D721Med (cell line): ENCODE measurements at regions not wholly inside any gene's neighbourhood (a gene's known extent, or its start where the extent isn't known, plus 50 kb on each side); places are given as distances from the start of the nearest gene placed in this dataset.

Experiments
- DNase-seq: peaks from one replicate; pipeline ENCODE4 v3.0.0; 2011; ENCODE audit warnings: low spot score; ENCODE audit not compliant: insufficient read length
- FAIRE-seq: peaks from 2 replicates; lab custom pipeline; 2011; peaks lifted over from hg19 to GRCh38; lab: Jason Lieb, UNC
- CTCF ChIP-seq: IDR thresholded peaks from 2 replicates; pipeline ENCODE4 v1.5.1; 2012; ENCODE audit warnings: mild to moderate bottlenecking, control low read depth; ENCODE audit not compliant: insufficient read depth; ENCODE audit errors: missing control alignments

DNA sequence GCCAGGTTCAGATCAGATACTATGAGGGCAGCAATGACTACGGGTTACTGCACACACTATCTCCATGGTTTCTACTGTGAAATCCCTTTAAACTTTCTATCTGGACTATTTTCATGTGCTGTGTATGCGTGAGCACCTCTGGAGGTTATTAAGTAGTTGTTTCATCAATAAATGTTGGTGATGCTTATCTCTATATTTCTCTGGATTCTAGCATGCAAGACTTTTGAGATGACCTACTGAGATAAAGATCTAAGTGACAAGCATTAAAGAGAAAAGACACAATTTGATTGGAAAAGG lies 194.0 kb downstream of the NRIP1 start:
- FAIRE-seq (no peak), DNase-seq (no peak)
- no peak for TF ChIP-seq CTCF

DNA sequence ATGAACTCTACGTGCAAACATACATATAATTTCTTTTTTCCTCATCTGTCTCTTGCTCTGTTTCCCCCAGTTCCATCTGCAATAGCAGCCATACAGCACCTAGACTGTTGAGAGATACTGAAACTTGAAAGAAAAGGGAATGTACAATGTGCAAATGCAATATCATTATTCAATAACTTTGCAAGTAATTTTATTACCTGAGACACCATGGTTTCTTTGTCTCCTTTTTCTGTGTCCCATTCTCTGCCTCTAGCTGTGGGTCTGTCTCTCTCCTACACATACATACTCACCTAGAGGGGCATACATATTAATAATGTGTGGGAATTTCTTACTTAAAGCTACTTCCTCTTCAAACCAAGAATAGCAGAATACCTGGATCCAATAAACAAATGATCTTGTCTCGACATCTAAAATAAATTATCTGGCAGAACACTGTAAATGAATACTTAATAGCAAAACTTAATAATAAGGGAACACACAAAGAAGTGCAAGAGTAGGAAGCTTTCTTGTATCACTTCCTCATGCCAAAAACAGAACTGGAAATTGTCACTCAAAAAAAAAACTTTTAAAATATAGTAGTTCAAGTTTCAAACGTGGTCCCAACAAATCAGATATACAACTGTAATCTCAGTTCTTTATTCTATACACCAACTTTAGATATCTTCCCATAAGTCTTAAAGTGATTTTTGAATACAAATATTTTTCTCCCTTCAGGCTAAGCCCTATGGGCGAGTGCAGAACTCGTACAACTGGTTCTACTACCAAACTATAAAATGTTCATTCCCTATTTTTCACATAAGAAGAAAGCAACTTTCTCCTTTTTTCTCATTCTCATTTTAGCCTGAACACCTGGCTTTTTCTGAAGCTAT lies 194.6 kb downstream of the NRIP1 start:
- no peak for TF ChIP-seq CTCF
- FAIRE-seq, result no peak
- no peak for DNase-seq

GRCh38 chr21:14866859-14867765 lies 197.7 kb downstream of the NRIP1 start:
- DNase-seq, result no peak
- FAIRE-seq, result no peak

GRCh38 chr21:14864211-14865021 lies 200.4 kb downstream of the NRIP1 start:
- FAIRE-seq, result no peak

More at GRCh38 chr21:14866859-14867765, 197.7 kb downstream of the NRIP1 start:
- no peak for TF ChIP-seq CTCF

GRCh38 chr21:14863745-14864210 lies 201.0 kb downstream of the NRIP1 start:
- no peak for FAIRE-seq
- DNase-seq, result no peak
- no peak for TF ChIP-seq CTCF

More at GRCh38 chr21:14864211-14865021, 200.4 kb downstream of the NRIP1 start:
- no peak for DNase-seq
- peak; percentile 59 for TF ChIP-seq CTCF

GRCh38 chr21:14862794-14863720 lies 201.7 kb downstream of the NRIP1 start:
- no peak for FAIRE-seq
- TF ChIP-seq CTCF, result peak; percentile 40
- DNase-seq, result no peak
